ENCODE measurements at regions not wholly inside any gene's neighbourhood (a gene's known extent, or its start where the extent isn't known, plus 50 kb on each side); places are given as distances from the start of the nearest gene placed in this dataset.
A peak's percentile ranks its signal among the peaks of the same experiment; 100 is the strongest.

DNA sequence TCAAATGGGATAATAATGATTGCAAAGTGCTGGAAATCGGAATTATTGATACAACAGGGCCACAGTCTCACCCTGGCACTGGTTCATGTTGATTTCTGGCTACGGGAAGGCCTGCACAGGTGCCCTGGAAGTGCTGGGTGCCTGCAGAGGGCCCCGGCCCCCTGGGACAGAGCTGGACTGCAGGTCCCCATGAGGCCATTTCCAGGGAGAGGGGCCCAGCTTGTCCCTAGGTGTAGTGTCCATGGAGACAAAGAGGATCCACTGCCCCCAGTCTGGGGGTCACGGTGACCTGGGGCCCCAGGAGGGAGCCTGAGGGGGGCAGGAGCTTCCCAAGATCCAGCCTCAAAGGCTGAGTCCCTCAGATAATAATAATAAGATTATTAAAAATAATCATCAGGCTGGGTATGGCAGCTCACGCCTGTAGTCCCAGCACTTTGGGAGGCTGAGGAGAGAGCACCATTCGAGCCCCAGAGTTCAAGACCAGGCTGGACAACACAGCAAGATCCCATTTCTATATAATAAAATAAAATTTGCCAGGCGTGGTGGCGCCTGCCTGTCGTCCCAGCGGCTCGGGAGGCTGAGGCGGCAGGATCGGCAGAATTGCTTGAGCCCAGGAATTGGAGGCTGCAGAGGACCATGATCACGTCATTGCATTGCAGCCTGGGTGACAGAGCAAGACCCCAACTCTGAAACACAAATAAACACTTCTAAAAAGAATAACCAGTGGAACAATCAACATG lies 98.1 kb downstream of the MICALL2 start:
- no peak for DNase-seq

DNA sequence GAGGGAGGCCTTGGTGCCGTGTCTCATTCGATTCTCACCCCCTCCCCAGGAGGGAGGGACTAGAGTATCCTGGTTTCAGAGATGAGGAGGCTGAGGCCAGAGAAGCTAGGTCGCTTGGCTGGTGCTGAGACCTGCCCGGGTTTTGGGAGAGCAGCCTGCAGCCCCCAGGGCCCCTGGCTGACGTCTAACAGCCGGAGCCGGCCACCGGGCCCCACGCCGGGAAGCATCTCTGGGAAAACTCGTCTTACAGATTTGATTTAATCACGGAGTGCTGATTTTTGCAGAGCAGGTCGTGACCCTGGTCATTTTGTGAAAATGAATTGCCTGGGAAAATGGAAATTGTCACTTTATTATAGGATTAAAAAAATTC lies 97.5 kb downstream of the MICALL2 start:
- DNase-seq: no peak

DNA sequence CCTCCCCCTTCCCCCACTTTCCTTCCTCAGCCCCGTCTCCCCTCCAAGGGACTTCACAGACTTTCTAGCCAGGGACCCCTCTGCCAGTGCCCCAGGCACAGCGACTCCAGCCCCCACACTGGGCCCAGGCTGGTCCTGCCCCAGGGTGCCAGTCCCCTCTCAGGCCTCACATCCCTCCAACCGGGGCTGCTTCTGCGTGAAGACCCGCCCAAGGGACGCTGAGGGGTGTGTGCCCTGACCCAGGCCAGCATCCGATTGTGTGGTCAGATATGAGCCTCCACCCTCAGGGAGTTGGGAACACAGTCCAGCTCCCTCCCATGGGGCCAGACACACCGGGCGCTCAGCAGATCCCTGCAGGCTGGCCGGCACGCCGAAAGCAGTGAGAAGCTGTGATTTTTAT lies 97.0 kb downstream of the MICALL2 start:
- no peak for DNase-seq

DNA sequence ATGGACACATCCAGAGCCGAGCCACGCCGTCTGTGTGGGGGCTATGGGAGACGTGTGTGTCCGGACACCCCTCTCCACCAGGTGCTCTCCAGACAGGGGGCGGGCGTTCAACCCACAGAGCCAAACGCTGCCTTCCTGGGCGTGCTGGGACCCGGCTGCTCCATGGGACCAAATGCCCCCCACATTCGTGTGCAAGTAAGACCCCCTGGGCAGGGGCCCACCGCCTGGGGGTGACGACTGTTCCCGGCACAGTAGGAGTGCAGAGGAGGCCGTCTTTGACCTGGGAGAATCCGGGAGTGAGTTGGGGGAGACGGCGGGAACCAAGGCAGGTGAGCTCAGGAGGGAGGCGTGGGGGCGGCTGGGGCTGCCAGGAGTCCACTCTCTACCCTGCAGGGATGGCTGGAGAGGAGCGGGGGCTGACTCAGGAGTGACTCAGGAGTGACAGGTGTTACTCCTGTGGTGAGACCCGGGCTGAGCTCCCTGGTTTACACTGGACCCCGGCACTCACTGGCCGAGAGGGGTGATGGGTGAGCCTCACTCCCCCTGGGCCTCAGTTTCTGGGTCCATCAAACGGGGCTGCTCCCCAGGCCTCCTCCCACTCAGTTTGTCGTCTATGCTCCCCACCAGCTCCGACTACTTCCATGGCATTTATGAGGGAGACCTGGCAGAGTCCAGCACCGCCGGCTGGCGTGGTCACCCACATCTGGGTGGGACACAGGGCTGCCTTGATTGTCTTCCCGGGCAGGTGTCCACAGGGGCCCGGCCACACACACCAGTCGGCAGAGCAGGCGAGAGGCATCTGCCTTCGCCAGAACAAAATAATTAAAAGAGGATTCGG lies 95.0 kb downstream of the MICALL2 start:
- no peak for DNase-seq

DNA sequence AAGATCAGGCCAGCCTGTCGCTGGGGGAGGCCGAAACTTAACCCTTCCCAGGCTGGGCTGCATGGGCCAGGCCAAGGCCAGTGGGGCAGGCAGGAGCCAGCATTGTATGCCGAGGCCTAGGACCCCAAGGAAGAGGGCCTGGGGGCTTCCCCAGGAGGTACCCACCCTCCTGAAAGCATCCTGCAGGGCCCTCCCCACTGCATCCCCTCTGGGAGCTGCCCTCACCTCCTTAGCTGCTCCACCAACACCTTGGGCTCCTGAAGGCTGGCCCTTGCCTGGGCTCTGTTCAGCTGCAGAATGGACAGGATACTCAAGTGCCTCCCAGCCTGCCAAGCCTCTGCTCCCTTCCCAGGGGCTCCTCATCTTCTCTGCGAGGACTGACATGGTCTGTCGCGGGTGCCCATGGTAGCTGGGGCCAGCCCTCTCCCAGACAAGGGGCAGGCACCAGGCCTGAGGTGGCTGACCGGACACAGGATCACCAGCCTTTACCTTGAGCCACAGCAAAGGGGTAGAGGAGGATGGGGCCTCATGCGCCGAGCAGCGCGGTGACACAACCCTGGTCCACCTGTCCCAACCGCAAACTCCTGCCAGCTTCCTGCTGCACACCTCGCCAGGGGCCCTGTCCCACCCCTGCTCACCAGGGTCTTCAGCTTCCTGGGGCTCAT lies 94.2 kb downstream of the MICALL2 start:
- DNase-seq: no peak

DNA sequence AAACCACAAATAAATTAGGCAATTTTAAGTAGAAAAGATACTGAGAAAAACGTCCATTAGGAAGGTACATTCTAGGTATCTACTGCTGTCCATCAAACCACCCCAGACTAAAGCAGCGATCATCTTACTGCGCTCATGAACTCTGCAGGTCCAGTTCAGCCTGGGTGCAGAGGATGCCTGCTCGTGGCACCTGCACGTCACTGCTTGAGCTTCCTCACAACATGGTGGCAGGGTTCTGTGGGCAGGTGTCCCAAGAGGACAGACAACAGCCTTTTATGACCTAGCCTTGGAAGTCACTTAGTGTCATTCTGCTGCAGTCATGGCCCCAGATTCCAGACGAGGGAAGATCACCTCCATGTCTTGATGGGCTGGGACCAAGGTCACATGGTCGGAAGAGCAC lies 93.4 kb downstream of the MICALL2 start:
- DNase-seq: no peak

DNA sequence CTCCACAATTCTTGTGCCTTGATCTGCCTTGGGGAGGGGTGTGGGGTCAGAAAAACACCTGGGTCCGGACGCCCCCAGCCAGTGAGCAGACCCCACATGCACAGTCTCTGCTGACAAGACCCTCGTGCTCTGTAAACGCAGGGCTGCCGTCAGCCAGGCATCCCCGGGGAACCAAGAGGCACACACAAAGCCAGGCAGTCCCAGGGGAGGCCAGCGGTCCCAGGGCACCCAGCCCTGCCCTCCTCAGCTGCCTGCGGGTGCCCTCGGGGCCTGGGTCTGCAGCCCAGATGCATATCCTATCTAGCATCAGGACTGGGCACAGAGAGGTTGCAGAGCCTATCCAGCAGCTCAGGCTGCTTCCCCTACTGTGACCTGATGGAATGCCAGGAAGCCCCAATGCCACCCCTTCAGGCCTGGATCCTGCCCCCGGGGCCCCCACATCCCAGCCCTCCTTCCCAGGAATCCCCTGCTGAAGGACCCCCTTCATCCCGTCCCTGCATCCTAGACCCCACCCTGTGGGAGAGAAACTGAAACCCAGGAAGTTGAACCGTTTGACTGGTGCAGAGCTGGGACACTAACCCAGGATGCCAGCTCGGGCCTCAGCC lies 92.4 kb downstream of the MICALL2 start:
- no peak for DNase-seq

DNA sequence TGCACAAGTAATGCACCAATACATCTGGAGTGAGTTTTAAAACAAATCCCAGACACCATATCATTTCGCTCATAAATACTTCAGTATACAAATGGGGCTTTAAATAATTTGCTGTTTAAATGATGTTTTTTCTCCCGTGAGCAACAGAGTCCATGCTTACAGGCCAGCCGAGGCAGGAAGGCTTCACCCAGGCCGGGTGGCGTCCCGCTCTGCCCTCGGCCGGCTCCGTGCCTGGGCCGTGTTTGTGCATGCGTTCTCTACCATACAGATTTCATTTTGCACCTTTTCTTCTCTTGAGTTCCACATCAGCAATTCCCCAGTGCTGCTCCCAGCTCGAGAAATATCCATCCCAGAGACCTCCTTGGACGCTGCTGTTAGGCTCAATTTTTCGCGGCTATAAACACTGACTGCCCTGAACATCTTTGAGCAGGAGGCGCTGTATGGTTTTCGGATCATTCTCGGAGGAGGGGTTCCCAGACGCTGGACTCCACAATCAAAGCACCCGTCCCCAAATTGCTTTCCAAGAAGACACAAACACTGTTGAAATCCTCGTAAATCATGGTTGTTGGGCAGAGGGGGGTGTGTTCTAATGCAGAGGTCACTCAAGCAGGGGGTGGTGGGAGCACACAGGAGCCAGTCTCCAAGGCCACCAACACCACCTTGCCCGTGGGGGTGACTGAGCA lies 91.6 kb downstream of the MICALL2 start:
- no peak for DNase-seq

DNA sequence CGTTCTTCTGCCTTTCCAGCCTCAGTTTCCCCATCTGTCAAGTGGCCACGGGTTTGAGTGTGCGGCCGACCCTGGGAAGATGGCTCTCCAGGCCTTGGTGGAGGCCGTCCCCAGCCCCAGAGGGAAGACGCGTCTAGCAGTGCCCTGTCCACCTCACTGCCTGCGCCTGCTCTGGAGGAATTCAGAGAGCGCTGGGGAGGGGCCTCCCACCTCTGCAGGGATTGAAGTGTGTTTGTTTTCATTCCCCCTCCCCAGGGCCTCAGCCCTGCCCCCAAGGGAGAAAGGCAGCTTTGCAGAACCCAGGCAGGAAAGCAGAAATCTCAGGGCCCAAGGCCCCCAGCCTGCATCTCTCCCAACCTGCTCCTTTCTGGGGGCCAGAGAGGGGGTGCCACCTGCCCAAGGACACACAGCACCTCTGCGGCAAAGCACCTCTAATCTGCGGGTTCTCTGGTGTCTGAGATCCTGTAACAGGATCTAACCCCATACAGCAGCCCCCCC lies 91.0 kb downstream of the MICALL2 start:
- DNase-seq: no peak

DNA sequence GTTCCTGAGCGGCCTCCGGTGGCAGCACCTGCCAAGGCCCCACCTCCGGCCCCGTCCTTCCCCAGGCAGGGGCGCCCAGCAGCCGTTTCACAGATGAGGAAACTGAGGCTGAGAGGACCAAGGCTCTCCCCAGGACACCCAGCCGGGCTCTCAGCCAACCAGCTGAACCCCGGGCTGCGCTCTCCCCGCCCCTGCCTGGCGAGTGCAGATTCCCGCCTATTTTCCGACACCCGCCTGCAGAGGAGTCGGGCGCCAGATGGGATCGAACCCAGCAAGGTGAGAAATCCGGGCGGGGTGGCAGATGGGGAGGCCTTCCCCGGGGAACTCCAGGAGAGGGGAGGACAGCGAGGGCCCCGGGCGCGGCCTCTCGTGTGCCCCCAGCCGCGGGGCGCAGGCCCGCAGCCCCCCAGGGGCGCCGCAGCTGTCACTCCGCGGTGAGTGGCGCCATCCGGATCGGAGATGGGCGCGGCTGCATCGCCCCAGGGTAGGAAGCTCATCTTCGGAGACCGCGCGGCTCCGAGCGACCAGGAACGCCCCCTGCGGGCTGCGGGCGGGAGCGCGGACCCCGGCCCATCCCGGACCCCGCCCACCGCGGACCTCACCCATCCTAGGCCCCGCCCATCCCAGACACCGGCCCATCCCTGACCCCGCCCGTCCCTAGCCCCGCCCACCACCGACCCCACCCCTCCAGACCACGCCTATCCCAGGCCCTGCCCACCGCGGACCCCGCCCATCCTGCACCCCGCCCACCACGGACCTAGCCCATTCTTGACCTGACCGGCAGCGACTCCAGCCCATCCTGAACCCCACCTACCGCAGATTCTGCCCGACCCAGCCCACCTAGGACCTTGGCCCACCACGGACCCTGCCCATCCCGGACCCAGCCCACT lies 90.3 kb downstream of the MICALL2 start:
- DNase-seq: peak; percentile 80

DNA sequence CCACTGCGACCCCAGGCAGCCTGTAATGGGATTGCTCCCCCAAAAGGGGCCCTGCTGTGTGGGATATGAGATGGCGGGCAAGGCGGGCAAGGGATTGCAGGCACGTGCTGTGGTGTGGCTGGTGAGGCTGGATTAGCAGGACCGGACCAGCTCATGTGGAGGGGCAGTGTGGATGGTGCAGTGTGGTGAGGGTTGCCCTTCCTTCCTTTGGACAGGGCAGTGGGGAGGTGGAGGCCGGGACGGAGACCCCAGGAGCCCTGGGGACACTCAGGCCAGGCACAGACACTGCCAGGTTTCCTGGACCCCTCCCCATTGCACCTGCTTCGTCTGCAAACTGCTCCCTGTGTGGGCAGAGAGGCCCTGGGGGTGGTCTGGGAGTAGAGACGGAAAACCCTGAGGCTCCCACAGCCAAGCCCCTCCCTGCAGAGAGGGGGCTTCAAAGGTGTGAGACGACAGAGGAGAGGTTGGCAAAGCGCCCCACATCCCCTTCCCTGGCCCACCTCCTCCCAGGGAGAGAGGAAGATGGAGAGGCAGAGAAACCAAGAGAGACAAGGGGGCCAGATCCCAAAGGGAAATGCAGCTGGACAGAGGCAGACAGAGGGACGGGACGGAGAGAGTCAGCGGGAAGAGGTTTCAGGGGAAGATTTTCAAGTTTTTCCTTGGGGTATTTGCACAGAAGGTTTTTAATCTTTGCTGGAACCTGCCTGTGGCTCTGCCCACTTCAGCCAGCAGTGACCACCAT lies 89.2 kb downstream of the MICALL2 start:
- DNase-seq: no peak

DNA sequence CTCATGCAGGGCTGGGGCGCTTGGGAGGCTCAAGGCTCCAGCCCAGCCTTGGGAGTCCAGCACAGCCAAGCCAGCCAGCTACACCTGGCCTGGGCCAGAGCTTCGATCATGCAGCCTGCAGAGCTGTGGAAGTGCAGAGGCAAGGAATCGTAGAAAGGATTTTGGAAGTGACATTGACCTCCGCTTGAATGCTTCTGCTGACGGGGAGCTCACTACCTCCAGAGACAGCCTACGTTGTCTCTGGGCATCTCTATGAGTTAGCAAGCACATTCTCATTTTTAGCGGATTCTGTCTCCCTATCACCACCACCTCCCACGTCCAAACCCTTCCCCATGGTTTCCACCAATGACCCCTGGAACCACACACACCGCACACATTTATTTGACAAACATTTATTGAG lies 88.5 kb downstream of the MICALL2 start:
- DNase-seq: no peak

DNA sequence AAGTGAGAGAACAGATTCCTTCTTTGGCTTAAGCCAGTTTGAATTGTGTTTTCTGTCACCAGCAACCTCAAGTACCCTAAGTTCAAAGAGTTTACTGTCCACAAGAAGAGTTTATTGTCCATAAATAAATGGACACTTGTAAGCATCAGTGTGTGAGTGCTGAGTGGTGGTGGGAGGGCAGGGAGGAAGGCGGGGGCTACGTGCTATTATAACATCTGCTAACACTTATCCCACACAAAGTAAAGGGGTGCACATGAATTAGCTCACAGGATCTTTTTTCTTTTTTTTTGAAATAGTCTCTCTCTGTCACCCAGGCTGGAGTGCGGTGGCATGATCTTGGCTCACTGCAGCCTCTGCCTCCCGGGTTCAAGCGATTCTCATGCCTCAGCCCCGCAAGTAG lies 87.2 kb downstream of the MICALL2 start:
- no peak for DNase-seq

DNA sequence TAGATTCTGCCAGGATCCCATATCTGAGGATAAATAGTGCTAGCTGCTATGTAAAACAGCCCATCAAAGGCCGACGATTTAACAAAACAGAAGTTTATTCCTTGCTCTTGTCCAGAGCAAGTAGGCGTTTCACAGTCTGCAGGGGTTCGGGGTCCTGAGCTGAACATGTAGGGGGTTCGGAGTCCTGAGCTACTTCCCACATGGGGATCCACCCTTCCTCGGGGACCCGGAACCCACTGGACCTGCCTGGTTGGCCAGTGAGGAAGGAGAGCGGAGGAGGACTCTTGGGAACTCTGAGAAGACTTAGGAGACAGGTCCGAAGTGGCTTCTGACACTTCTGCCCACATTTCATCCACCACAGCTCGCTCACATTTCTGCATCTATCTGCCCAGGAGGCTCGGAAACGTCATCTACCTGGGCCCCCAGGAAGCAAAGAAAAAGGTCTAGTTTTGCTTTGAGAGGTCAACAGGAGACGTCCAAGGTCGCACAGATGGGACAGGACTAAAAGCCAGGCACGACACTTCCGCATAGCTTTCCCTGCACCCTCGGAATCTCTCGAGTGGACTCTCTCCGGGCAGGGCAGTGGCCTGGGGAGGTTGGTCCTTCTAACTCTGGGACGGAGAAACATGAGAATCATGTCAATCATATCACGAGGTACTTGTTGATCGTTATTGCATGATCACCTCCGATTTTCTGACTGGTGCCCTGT lies 86.4 kb downstream of the MICALL2 start:
- DNase-seq: no peak

DNA sequence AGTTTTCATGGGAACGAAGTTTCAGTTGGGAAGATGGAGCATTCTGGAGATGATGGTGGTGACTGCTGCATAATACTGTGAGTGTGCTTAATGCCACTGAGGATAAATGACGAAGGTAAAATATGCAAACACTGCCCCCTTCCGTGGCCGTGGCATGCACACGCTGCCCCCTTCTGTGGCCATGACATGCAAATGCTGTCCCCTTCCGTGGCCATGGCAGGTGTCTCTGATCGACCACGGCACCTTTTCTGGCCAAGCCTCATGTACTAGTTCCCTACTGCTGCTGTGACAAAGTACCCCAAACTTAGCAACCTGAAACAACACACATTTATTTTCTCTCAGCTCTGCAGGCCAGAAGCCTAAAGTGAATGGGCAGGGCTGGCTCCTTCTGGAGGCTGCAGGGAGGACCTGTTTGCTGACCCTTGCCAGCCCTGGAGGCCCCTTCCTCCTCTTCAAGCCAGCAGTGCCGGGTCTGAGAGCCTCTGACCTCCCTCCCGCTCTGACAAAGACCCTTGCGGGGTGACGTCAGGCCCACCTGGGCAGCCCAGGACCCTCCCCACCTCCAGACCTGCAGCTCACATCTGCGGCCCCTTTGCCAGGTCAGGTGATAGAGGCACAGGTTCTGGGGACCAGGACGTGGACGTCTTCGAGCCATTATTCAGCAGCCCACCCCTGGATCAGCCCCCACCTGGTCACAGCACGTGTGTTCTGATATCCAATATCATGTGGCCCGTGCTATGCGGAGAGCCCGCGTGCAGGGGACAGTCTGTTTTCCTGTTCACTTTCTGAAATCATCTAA lies 82.0 kb downstream of the MICALL2 start:
- DNase-seq: no peak

DNA sequence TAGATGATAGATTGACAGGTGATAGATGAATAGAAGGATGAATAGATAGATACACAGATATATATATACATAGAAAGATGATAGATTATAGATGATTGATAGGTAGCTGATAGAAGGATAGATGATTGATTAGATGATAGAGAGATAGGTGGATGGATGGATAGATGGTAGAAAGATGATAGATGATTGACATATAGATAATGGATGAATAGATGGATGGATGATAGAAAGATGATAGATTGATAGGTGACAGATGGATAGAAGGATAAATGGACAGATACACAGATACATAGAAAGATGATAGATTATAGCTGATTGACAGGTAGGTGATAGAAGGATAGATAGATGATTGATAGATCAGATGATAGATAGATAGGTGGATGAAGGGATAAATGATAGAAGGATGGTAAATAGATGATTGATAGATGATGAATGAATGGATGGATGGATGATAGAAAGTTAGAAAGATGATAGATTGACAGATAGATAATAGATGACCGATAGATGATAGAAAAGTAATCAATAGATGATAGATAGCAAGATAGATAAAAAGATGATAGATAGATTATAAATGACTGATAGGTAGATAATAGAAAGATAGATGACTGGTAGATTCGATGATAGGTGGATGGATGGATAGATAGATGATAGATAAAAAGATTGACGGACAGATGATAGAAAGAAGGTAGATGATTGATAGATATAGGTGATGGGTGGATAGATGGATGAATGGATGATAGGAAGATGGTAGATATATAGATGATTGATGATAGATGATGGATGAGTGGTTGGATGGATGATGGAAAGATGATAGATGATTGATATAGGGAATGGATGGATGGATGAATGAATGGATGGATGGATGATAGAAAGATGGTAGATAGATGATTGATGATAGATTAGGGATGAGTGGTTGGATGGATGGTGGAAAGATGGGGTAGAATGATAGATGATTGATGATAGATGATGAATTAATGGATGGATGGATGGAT lies 80.4 kb downstream of the MICALL2 start:
- no peak for DNase-seq

DNA sequence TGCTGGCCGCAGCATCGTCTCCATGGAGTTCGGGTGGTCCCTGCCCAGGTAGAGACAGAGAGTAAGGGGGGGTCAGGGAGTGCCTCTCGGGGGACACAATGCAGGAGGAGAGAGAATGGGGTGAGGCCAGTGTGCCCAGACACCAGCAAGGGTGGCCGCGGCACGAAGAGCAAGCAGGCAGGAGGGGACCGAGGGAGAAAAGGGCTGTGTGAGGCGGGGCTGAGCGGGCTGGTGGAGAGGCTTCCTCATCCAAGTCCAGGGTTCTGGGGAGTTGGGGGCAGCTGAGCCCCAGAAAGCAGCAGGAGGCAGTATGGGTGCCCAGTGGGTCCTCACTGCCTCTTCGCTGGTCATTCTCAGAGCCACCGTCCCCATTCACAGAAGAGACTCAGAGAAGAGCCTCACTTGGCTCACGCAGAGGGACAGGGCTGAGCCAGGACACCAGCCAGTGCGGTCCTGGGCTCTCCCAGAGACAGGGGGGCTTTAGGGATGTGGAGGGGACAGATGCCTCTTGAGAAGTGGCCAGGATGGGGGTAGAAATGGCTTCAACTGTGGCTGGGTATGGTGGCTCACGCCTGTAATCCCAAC lies 78.9 kb downstream of the MICALL2 start:
- no peak for DNase-seq
